Mesenchymal stem cell (in vitro differentiated cells and primary cell): ENCODE measurements at regions not wholly inside any gene's neighbourhood (a gene's known extent, or its start where the extent isn't known, plus 50 kb on each side); places are given as distances from the start of the nearest gene placed in this dataset.

ENCODE experiments used
- DNase-seq: peaks from one replicate; pipeline ENCODE4 v3.0.0-alpha.2; 2013
- H2AFZ ChIP-seq: one replicate; pipeline ENCODE4 v1.6.1; 2013; ENCODE audit warnings: low read depth, mild to moderate bottlenecking, control low read depth, inconsistent platforms, low read length, moderate library complexity
- H2AK5ac ChIP-seq: 2 replicates; pipeline ENCODE4 v1.6.1; 2013; ENCODE audit warnings: low read length, moderate library complexity, mild to moderate bottlenecking, inconsistent platforms; ENCODE audit not compliant: severe bottlenecking
- H2BK120ac ChIP-seq: one replicate; pipeline ENCODE4 v1.6.1; 2013; ENCODE audit warnings: low read depth, mild to moderate bottlenecking, inconsistent platforms, low read length, moderate library complexity
- H2BK12ac ChIP-seq, 2 experiments: one replicate each; pipeline ENCODE4 v1.6.1; 2013; ENCODE audit warnings: inconsistent platforms in 2 of 2, low read length in 2 of 2, mild to moderate bottlenecking in 2 of 2, moderate library complexity in 2 of 2, control low read depth in 1 of 2
- H2BK15ac ChIP-seq: one replicate; pipeline ENCODE4 v1.6.1; 2013; ENCODE audit warnings: mild to moderate bottlenecking, low read depth, inconsistent platforms; ENCODE audit not compliant: poor library complexity, severe bottlenecking
- H2BK5ac ChIP-seq: 2 replicates; pipeline ENCODE4 v1.6.1; 2013; ENCODE audit warnings: low read depth, mild to moderate bottlenecking, low read length, control low read depth, inconsistent platforms; ENCODE audit not compliant: poor library complexity, severe bottlenecking
- H3K14ac ChIP-seq, 2 experiments: one replicate each; pipeline ENCODE4 v1.6.1; 2013; ENCODE audit warnings: inconsistent platforms in 2 of 2, low read length in 2 of 2, control low read depth in 1 of 2, mild to moderate bottlenecking in 1 of 2, moderate library complexity in 1 of 2
- H3K18ac ChIP-seq, 2 experiments: one replicate each; pipeline ENCODE4 v1.6.1; 2013; ENCODE audit warnings: inconsistent platforms in 2 of 2, low read length in 2 of 2, control low read depth in 1 of 2, low read depth in 1 of 2, mild to moderate bottlenecking in 1 of 2
- H3K23ac ChIP-seq, 2 experiments: one replicate each; pipeline ENCODE4 v1.6.1; 2013; ENCODE audit warnings: inconsistent platforms in 2 of 2, low read length in 2 of 2, mild to moderate bottlenecking in 2 of 2, moderate library complexity in 2 of 2, control low read depth in 1 of 2
- H3K27ac ChIP-seq: 2 replicates; pipeline ENCODE4 v1.5.1; 2013; ENCODE audit warnings: mild to moderate bottlenecking, moderate library complexity, low read length, control low read depth, inconsistent platforms; ENCODE audit not compliant: poor library complexity, severe bottlenecking
- H3K27me3 ChIP-seq, 2 experiments: 2 replicates each; pipeline versions ENCODE4 v1.6.1 to v1.7.0; 2013; ENCODE audit warnings: low read length in 2 of 2, mild to moderate bottlenecking in 2 of 2, moderate library complexity in 2 of 2, control low read depth in 1 of 2, inconsistent platforms in 1 of 2; ENCODE audit not compliant: control insufficient read depth in 1 of 2, insufficient read depth in 1 of 2
- H3K36me3 ChIP-seq, 2 experiments: 2 replicates each; pipeline versions ENCODE4 v1.6.1 to v1.7.0; 2013; ENCODE audit warnings: low read length in 2 of 2, control low read depth in 1 of 2, inconsistent platforms in 1 of 2, low read depth in 1 of 2, mild to moderate bottlenecking in 1 of 2; ENCODE audit not compliant: insufficient read depth in 2 of 2, control insufficient read depth in 1 of 2
- H3K4ac ChIP-seq, 2 experiments: one replicate each; pipeline ENCODE4 v1.6.1; 2013; ENCODE audit warnings: inconsistent platforms in 2 of 2, low read length in 2 of 2, mild to moderate bottlenecking in 2 of 2, moderate library complexity in 2 of 2, control low read depth in 1 of 2, low read depth in 1 of 2
- H3K4me1 ChIP-seq: 2 replicates; pipeline ENCODE4 v1.6.1; 2013; ENCODE audit warnings: low read depth, low read length, control low read depth; ENCODE audit not compliant: control insufficient read depth, insufficient read depth
- H3K4me2 ChIP-seq: 2 replicates; pipeline ENCODE4 v1.6.1; 2013; ENCODE audit warnings: low read length, mild to moderate bottlenecking, inconsistent platforms; ENCODE audit not compliant: poor library complexity, severe bottlenecking
- H3K4me3 ChIP-seq, 2 experiments: 2 replicates each; pipeline versions ENCODE4 v1.5.1 to v1.7.0; 2013; ENCODE audit warnings: low read length in 2 of 2, mild to moderate bottlenecking in 2 of 2, control low read depth in 1 of 2, low read depth in 1 of 2; ENCODE audit not compliant: insufficient read depth in 1 of 2
- H3K79me1 ChIP-seq: replicated peaks from 2 replicates; pipeline ENCODE4 v1.6.1; 2013; ENCODE audit warnings: mild to moderate bottlenecking, control low read depth, low read length, inconsistent platforms; ENCODE audit not compliant: poor library complexity, severe bottlenecking
- H3K9ac ChIP-seq: 2 replicates; pipeline ENCODE4 v1.7.0; 2013; ENCODE audit warnings: mild to moderate bottlenecking, low read length, moderate library complexity
- H3K9me3 ChIP-seq: 2 replicates; pipeline ENCODE4 v1.7.0; 2013; ENCODE audit warnings: mild to moderate bottlenecking, low read length; ENCODE audit not compliant: control insufficient read depth
- H4K8ac ChIP-seq: one replicate; pipeline ENCODE4 v1.6.1; 2013; ENCODE audit warnings: inconsistent platforms, mild to moderate bottlenecking, low read length, moderate library complexity
- H4K91ac ChIP-seq: one replicate; pipeline ENCODE4 v1.6.1; 2013; ENCODE audit warnings: mild to moderate bottlenecking, low read length, inconsistent platforms
- WGBS: methylation state at CpG from one replicate; pipeline ENCODE4 v1.1.7; 2013; ENCODE audit warnings: mixed read lengths; 5-methylcytosine and 5-hydroxymethylcytosine counted together

DNA sequence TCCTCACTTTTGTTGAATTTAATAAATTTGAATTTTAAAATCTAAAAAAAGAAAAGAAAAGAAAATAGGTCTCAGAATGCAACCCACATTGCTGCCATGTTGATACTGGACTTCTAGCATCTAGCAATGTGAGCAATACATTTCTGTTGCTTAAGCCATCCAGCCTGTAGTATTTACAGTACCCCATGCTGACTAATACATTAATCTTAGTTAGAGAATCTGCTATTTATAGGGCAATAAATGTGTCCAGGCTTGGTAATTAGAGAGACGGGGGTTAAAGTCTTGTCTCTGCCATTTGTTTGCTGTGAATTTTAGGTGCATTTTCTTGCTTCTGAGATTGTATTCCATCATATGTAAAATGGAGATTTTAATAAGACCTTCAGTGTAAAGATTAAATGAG lies 471.3 kb downstream of the DHX35 start:
- H3K79me1 ChIP-seq: no peaks in the 10 kb centered on the region
- no peak overlapping the region for H2AFZ ChIP-seq
- no peak overlapping the region for H2BK12ac ChIP-seq
- H3K9ac ChIP-seq: no peak overlapping the region
- H3K36me3 ChIP-seq: no peaks in the 10 kb centered on the region
- H2BK15ac ChIP-seq: no peak overlapping the region
- no peak overlapping the region for H4K91ac ChIP-seq
- H2AK5ac ChIP-seq: no peak overlapping the region
- no peaks in the 10 kb centered on the region for H3K4me1 ChIP-seq
- H2BK120ac ChIP-seq: no peak overlapping the region
- no peak overlapping the region for H3K4me3 ChIP-seq
- H3K27me3 ChIP-seq: no peaks in the 10 kb centered on the region
- no peak overlapping the region for H3K4me2 ChIP-seq
- H3K27ac ChIP-seq: no peak overlapping the region
- H2BK5ac ChIP-seq: no peak overlapping the region
- H3K4ac ChIP-seq: no peak overlapping the region
- H3K14ac ChIP-seq: no peak overlapping the region
- no peak for DNase-seq
- H3K18ac ChIP-seq: no peak overlapping the region
- H3K9me3 ChIP-seq: peaks cover 1% of the 10 kb centered on the region
- no peak overlapping the region for H3K23ac ChIP-seq
- no peak overlapping the region for H4K8ac ChIP-seq
- WGBS: 40% methylated on average over 1 of the region's 1 CpG

DNA sequence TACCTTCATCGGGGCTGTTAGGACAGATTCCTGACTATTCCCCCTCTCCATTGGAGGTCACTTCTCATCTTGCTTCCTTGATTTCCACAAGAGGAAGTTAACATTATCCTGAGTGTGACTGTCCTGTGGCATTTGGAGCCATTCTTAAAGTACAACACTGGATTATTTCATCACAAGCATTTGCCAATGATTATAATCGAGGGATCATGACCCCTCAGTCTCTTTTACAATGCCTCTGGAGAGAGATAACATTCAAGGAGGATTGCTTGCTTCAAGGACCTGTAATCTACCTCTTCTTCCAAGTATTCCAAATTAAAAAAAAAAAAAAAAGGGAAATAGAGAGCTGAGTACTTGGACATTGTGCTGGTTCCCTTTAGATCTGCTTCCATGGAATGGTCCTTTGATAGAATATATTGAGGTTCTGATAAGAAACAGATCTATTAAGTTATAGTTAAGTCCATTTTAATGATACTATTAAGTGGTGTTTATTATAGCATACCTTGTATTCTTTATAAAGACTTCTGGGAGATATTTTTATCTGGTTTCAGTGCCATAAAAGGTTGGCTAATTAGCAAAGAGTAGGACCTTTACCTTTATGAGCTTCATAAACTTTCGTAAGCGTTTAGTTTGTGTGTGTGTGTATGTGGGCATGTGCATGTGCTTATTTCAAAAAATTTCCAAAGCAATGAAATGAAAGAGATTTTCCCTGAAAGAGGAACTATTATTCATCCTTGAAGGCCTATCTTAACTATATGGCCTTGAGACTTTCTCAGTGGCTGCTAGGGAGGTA lies 469.1 kb downstream of the DHX35 start:
- Histone ChIP-seq H3K14ac (no peak overlapping the region), H3K23ac (no peak overlapping the region), H3K4me1 (no peaks in the 10 kb centered on the region), H4K91ac (no peak overlapping the region), H3K9me3 (peaks cover 6% of the 10 kb centered on the region), H3K18ac (no peak overlapping the region), H3K9ac (no peak overlapping the region), H3K4me3 (no peak overlapping the region), H2BK12ac (no peak overlapping the region), H3K79me1 (no peaks in the 10 kb centered on the region), H2AFZ (no peak overlapping the region), H4K8ac (no peak overlapping the region), H2BK15ac (no peak overlapping the region), H3K4me2 (no peak overlapping the region), H3K27me3 (no peaks in the 10 kb centered on the region), H3K36me3 (no peaks in the 10 kb centered on the region), H2AK5ac (no peak overlapping the region), H3K27ac (no peak overlapping the region), H2BK5ac (no peak overlapping the region), H2BK120ac (no peak overlapping the region), H3K4ac (no peak overlapping the region)
- 92% methylated on average over 3 of the region's 4 CpGs for WGBS
- DNase-seq: no peak

DNA sequence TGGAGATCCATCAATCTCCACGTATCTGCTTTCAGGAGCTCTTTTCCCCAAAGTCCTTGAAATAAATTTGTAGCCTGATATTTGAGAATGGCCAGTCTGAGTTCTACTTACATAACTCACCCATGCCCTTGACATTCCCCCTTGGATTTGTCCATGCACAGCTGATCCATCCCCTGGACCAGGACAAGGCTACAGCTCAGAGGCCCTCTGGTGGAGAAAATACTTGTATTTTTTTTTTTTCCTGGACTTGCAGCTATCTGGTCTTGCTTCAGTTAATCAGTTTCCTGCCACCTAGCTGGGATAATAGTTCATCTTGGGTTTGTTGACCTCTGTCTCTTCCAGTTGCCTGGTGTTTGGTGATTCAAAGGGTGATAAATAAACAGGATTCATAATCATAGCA lies 467.6 kb downstream of the DHX35 start:
- Histone ChIP-seq H3K9me3 (peaks cover 6% of the 10 kb centered on the region), H3K14ac (no peak overlapping the region), H3K18ac (no peak overlapping the region), H3K4me1 (no peaks in the 10 kb centered on the region), H4K8ac (no peak overlapping the region), H2AK5ac (no peak overlapping the region), H3K4ac (no peak overlapping the region), H3K27ac (no peak overlapping the region), H3K36me3 (no peaks in the 10 kb centered on the region), H4K91ac (no peak overlapping the region), H3K9ac (no peak overlapping the region), H2BK15ac (no peak overlapping the region), H2BK120ac (no peak overlapping the region), H3K27me3 (no peaks in the 10 kb centered on the region), H3K79me1 (no peaks in the 10 kb centered on the region), H2BK12ac (no peak overlapping the region), H2AFZ (no peak overlapping the region), H3K23ac (no peak overlapping the region), H3K4me2 (no peak overlapping the region), H3K4me3 (no peak overlapping the region), H2BK5ac (no peak overlapping the region)
- WGBS: 50% methylated on average over 1 of the region's 1 CpG
- no peak for DNase-seq

DNA sequence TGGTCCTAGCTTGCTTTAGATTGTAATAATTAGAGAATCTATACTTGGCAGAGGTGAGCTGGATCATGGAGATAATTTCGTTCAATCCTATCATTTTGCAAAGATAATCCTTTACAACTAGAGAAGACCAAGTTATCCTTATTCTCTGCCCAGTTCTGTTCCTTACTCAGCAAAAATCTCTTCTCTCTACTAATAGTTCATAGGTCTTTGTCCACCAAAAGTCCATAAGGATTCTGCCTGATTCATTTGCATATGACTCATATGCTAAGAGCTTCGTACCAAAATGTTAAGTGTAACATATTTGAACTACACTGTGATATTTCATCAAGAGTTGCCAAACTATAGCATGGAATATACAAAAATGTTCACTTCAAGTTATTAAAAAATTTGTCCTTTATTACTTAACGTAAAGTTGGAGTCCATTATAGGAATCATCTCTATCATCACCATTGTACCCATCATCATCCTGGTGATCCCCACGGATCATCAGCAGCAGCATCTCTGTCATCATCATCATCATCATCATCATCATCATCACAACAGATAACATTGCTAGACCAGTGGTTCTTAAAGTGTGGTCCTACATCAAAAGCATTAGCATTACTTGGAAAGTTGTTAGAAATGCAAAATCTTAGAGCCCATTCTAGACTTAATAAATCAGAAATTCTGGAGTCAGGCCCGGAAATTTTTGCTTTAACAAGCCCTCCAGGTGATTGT lies 463.0 kb downstream of the DHX35 start:
- H3K4me1 ChIP-seq: no peaks in the 10 kb centered on the region
- H4K8ac ChIP-seq: no peak overlapping the region
- no peak overlapping the region for H3K4ac ChIP-seq
- H2BK12ac ChIP-seq: no peak overlapping the region
- no peak overlapping the region for H3K27ac ChIP-seq
- no peak overlapping the region for H2BK120ac ChIP-seq
- H2AK5ac ChIP-seq: no peak overlapping the region
- H2BK5ac ChIP-seq: no peak overlapping the region
- no peak overlapping the region for H3K4me2 ChIP-seq
- H3K27me3 ChIP-seq: no peaks in the 10 kb centered on the region
- no peaks in the 10 kb centered on the region for H3K79me1 ChIP-seq
- no peak overlapping the region for H2BK15ac ChIP-seq
- H4K91ac ChIP-seq: no peak overlapping the region
- H3K4me3 ChIP-seq: no peak overlapping the region
- no peak overlapping the region for H3K18ac ChIP-seq
- no peak overlapping the region for H3K23ac ChIP-seq
- H3K14ac ChIP-seq: no peak overlapping the region
- H3K9me3 ChIP-seq: peaks cover 6% of the 10 kb centered on the region
- 68% methylated on average over 3 of the region's 5 CpGs for WGBS
- no peaks in the 10 kb centered on the region for H3K36me3 ChIP-seq
- DNase-seq: no peak
- H3K9ac ChIP-seq: no peak overlapping the region
- H2AFZ ChIP-seq: no peak overlapping the region
